Retinal pigment epithelial cell (primary cell): ENCODE measurements at regions not wholly inside any gene's neighbourhood (a gene's known extent, or its start where the extent isn't known, plus 50 kb on each side); places are given as distances from the start of the nearest gene placed in this dataset.

Experiments
- DNase-seq: peaks from one replicate; pipeline ENCODE4 v3.0.0-alpha.2; 2010; ENCODE audit warnings: low read depth
- H3K4me3 ChIP-seq: 2 replicates; pipeline ENCODE4 v1.5.1; 2011; ENCODE audit warnings: mild to moderate bottlenecking, low read length, control low read depth, moderate library complexity
- CTCF ChIP-seq: conservative IDR thresholded peaks from 2 replicates; pipeline ENCODE4 v1.5.1; 2011; ENCODE audit warnings: low read depth, low read length, control low read depth, inconsistent platforms

GRCh38 chr11:103541186-103541795 is 432.1 kb downstream of the DYNC2H1 start:
- no peak overlapping the region for H3K4me3 ChIP-seq
- no peak for DNase-seq
- TF ChIP-seq CTCF, result no peak

GRCh38 chr11:103542851-103543250 is 433.6 kb downstream of the DYNC2H1 start:
- no peak for TF ChIP-seq CTCF
- no peak for DNase-seq
- H3K4me3 ChIP-seq, result no peak overlapping the region

- no peak for TF ChIP-seq CTCF
- H3K4me3 ChIP-seq, result no peak overlapping the region
- DNase-seq, result no peak
These were observed 434.2 kb downstream of the DYNC2H1 start for GRCh38 chr11:103543456-103543855.

- no peak overlapping the region for H3K4me3 ChIP-seq
- no peak for TF ChIP-seq CTCF
- no peak for DNase-seq
These were observed 435.6 kb downstream of the DYNC2H1 start for GRCh38 chr11:103544874-103545273.

- no peak overlapping the region for H3K4me3 ChIP-seq
- no peak for DNase-seq
- TF ChIP-seq CTCF, result no peak
These were observed 436.3 kb downstream of the DYNC2H1 start for GRCh38 chr11:103545551-103545950.

- no peak overlapping the region for H3K4me3 ChIP-seq
- no peak for DNase-seq
- TF ChIP-seq CTCF, result no peak
These were observed 437.0 kb downstream of the DYNC2H1 start for GRCh38 chr11:103546236-103546635.

- no peak overlapping the region for H3K4me3 ChIP-seq
- TF ChIP-seq CTCF, result no peak
- DNase-seq, result no peak
These were observed 437.8 kb downstream of the DYNC2H1 start for GRCh38 chr11:103547024-103547423.
